Gastroesophageal sphincter (tissue), 4 donors: ENCODE measurements at regions not wholly inside any gene's neighbourhood (a gene's known extent, or its start where the extent isn't known, plus 50 kb on each side); places are given as distances from the start of the nearest gene placed in this dataset.
"Not testable (repeated sequence)": the region's sequence is repeated elsewhere in the genome, so short reads cannot be mapped to it uniquely, and the experiment has no call there.

Source experiments
- ATAC-seq: fragments of 150-250 bp; one replicate; pipeline ENCODE4 v1.9.1; 2016; ENCODE audit warnings: mild to moderate bottlenecking, moderate library complexity
- H3K27ac ChIP-seq, 4 donors: fragments of 200-600 bp; sonication (generic) in 3 of 4; 1 replicate in 3 of 4; 2 replicates in 1 of 4; pipeline ENCODE4 v1.5.1; 2016 to 2019
- H3K27me3 ChIP-seq: fragments of 200-600 bp; sonication (generic); one replicate; pipeline ENCODE4 v1.5.1; 2019
- H3K36me3 ChIP-seq, 2 donors: fragments of 200-600 bp; sonication (generic); one replicate each; pipeline ENCODE4 v1.5.1; 2019; ENCODE audit warnings: control low read depth in 1 of 2
- H3K4me1 ChIP-seq, 3 donors: fragments of 200-600 bp; sonication (generic); 1 replicate in 2 of 3; 2 replicates in 1 of 3; pipeline ENCODE4 v1.5.1; 2016 to 2019; ENCODE audit warnings: control low read depth in 2 of 3
- H3K4me3 ChIP-seq, 2 donors: fragments of 200-600 bp; sonication (generic); one replicate each; pipeline ENCODE4 v1.5.1; 2019; ENCODE audit warnings: mild to moderate bottlenecking in 1 of 2, moderate library complexity in 1 of 2
- H3K9me3 ChIP-seq, 3 donors: fragments of 200-600 bp; sonication (generic); one replicate each; pipeline ENCODE4 v1.5.1; 2017 to 2019; ENCODE audit warnings: control low read depth in 2 of 3
- CTCF ChIP-seq, 4 experiments: fragments of 200-600 bp in 2 of 4; fragments of 450-650 bp in 2 of 4; sonication (generic) in 1 of 4; IDR thresholded peaks; one replicate each; pipeline ENCODE4 v1.5.1; 2017 to 2019; ENCODE audit warnings: antibody characterized with exemption in 4 of 4, mild to moderate bottlenecking in 2 of 4, moderate library complexity in 2 of 4
- EP300 ChIP-seq: sonication (generic); formaldehyde crosslinking; IDR thresholded peaks from one replicate; pipeline ENCODE4 v1.6.1; 2017; ENCODE audit warnings: antibody characterized with exemption, mild to moderate bottlenecking
- POLR2A ChIP-seq, 2 donors: fragments of 450-650 bp; IDR thresholded peaks; one replicate each; pipeline ENCODE4 v1.6.1; 2017; ENCODE audit warnings: antibody characterized with exemption in 2 of 2, mild to moderate bottlenecking in 2 of 2, moderate library complexity in 1 of 2
- POLR2AphosphoS5 ChIP-seq: sonication (generic); formaldehyde crosslinking; IDR thresholded peaks from one replicate; pipeline ENCODE4 v1.6.1; 2017; ENCODE audit warnings: antibody characterized with exemption
- WGBS, 2 donors: methylation state at CpG; one replicate each; pipeline ENCODE4 v1.1.5; 2018; ENCODE audit warnings: low coverage in 1 of 2; 5-methylcytosine and 5-hydroxymethylcytosine counted together

DNA sequence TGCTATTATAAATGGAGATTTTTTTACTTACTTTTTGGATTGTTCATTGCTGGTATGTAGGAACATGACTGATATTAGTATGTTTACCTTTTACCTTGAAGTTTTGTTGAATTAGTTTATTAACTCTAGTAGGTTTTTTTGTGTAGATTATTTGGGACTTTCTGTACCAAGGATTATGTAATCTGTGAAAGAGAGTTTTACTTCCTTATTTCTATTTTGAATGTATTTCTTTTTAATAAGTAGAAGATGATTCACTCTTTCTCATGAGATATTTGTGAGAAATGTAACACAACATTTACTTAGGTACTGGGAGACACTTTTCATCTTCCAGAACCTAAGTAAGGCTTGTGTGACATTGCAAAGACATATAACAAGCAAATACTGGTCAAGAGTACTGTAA lies 473.9 kb upstream of the HS3ST5 start:
- ATAC-seq = no peak

DNA sequence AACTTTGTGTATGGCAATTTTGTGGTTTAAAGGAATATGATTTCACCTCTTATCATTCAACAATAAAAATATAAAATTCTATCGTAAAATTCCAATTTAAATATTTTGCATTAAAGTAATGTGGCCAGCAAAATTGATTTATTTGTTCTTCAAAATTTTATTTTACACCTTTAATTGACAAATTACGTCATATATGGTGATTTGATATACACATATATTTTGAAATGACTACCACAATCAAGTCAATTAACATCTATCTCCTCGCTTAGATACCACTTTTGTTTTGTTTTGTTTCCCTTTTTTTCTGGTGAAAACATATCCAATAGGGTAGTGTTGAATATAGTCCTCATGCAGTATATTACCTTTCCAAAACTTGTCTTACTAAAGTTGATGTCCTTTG lies 467.6 kb upstream of the HS3ST5 start:
- ATAC-seq = no peak
- Histone ChIP-seq H3K4me1 (no peaks in the 10 kb centered on the region), H3K27me3 (no peaks in the 10 kb centered on the region), H3K27ac (no peak overlapping the region), H3K4me3 (no peak overlapping the region), H3K36me3 (no peaks in the 10 kb centered on the region), H3K9me3 (peaks cover 0 to 5% (median 0%) of the 10 kb centered on the region in 3 donors)
- no peak for TF ChIP-seq EP300
- no peak for TF ChIP-seq CTCF (IDR thresholded peaks at IDR 0.05)
- TF ChIP-seq POLR2A (IDR thresholded peaks at IDR 0.05) = no peak
- no peak for TF ChIP-seq POLR2AphosphoS5
- WGBS, 2 donors = 87% methylated on average over 3 of the region's 3 CpGs

More for the DNA sequence above, 473.9 kb upstream of the HS3ST5 start:
- H3K9me3 ChIP-seq = no peaks in the 10 kb centered on the region
- no peak overlapping the region for H3K4me3 ChIP-seq
- no peaks in the 10 kb centered on the region for H3K4me1 ChIP-seq
- H3K36me3 ChIP-seq = no peaks in the 10 kb centered on the region
- no peaks in the 10 kb centered on the region for H3K27me3 ChIP-seq
- H3K27ac ChIP-seq = no peak overlapping the region
- TF ChIP-seq POLR2A (IDR thresholded peaks at IDR 0.05) (no peak), EP300 (no peak), CTCF (IDR thresholded peaks at IDR 0.05) (no peak), POLR2AphosphoS5 (no peak)

DNA sequence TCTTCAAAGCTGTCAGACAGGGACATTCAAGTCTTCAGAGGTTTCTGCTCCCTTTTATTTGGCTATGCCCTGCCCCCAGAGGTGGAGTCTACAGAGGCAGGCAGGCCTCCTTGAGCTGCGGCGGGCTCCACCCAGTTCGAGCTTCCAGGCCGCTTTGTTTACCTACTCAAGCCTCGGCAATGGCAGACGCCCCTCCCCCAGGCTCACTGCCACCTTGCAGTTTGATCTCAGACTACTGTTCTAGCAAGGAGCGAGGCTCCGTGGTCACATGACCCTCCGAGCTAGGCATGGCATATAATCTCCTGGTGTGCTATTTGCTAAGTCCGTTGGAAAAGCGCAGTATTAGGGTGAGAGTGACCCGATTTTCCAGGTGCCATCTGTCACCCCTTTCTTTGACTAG lies 462.6 kb upstream of the HS3ST5 start:
- not testable (repeated sequence) for ATAC-seq, H3K4me3 ChIP-seq, H3K36me3 ChIP-seq, H3K9me3 ChIP-seq, H3K27me3 ChIP-seq, H3K4me1 ChIP-seq, H3K27ac ChIP-seq
- 88% methylated on average over 4 of the region's 12 CpGs; no CpG with 5 or more reads in 1 of the 2 donors for WGBS, 2 donors

DNA sequence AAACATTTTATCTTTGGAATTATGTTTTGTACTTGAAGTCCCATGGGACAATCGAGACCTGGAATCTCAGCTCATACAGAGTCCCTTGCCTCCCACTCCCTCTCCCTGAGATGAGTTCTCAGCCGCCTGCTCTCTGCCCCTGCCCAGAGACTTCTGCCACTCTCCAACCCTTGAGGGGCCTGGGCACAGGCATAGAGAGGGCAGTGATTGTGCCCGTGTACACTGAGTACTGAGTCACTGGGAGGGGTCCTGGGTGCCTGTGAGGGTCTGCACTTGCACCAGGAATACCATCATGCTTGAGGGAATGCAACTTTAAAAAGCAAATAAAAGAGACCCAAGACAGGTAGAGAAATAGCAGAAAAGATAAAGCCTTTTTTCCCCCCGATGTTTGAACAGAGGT lies 453.8 kb upstream of the HS3ST5 start:
- H3K27me3 ChIP-seq = no peaks in the 10 kb centered on the region
- TF ChIP-seq CTCF (IDR thresholded peaks at IDR 0.05) = no peak
- H3K36me3 ChIP-seq = no peaks in the 10 kb centered on the region
- H3K9me3 ChIP-seq = no peaks in the 10 kb centered on the region
- 65 to 80% methylated on average over 1 to 2 of the region's 4 CpGs for WGBS, 2 donors
- ATAC-seq = no peak
- no peak overlapping the region for H3K4me3 ChIP-seq
- H3K4me1 ChIP-seq = no peaks in the 10 kb centered on the region
- H3K27ac ChIP-seq = no peak overlapping the region

DNA sequence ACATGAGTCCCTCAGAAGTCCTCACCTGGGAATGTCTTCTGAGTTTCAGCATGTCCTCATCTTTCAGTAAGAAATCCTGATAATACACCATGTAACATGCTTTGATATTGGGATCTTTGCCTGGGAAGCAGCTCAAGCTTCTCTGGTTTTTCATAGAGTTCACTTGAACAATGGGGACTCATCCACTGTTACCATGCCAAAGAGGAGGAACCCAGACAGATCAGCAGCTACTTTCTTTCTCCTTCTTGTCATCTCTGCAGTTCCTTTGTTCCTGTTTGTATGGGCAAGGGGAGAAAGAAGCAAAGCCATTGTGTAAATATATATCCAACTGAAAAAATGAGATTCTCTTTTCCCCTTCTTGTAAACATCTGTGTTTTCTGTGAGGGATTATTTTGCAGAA lies 450.6 kb upstream of the HS3ST5 start:
- Histone ChIP-seq H3K4me3 (no peak overlapping the region), H3K36me3 (no peaks in the 10 kb centered on the region), H3K4me1 (no peaks in the 10 kb centered on the region), H3K27me3 (no peaks in the 10 kb centered on the region), H3K27ac (no peak overlapping the region), H3K9me3 (no peaks in the 10 kb centered on the region)
- TF ChIP-seq EP300 (no peak), POLR2AphosphoS5 (no peak), POLR2A (IDR thresholded peaks at IDR 0.05) (no peak), CTCF (IDR thresholded peaks at IDR 0.05) (no peak)
- ATAC-seq = no peak
